T-helper 2 cell treated with Interferon-gamma antibody and Interleukin-4, amounts not matched to agents 100 ng/mL and 5 ng/mL, for 36 hours (primary cell): ENCODE measurements at regions not wholly inside any gene's neighbourhood (a gene's known extent, or its start where the extent isn't known, plus 50 kb on each side); places are given as distances from the start of the nearest gene placed in this dataset.

Source experiments
- intact Hi-C: fragments of 100-400 bp; cut with micrococcal nuclease; formaldehyde crosslinking; loops from one replicate; pipeline ENCODE4 v1.15.1; 2023

- intact Hi-C loops = no loop called here
Observed at GRCh38 chr3:182201456-182202168, 489.9 kb downstream of the SOX2 start.

GRCh38 chr3:182212479-182213076, 500.9 kb downstream of the SOX2 start:
- intact Hi-C loops = no loop called here

DNA sequence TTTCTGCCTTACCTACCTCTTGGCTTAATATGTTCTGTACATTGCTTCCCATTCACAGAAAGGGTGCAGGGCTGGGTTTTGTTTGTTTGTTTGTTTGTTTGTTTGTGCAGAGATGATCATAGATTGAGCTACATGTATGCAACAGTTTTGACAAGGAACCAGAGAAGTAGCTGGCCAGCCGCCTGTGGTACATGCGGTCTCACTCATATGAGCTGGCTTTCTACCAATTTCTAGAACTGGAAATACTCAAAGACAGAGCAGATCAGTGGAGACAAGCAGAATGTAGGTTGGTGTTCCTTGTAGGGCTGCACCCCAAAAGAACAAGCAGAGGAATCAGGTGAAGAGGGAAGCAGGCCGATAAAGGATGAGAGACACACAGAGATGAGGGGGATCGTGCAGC, 502.7 kb downstream of the SOX2 start:
- intact Hi-C loops = no loop called here

DNA sequence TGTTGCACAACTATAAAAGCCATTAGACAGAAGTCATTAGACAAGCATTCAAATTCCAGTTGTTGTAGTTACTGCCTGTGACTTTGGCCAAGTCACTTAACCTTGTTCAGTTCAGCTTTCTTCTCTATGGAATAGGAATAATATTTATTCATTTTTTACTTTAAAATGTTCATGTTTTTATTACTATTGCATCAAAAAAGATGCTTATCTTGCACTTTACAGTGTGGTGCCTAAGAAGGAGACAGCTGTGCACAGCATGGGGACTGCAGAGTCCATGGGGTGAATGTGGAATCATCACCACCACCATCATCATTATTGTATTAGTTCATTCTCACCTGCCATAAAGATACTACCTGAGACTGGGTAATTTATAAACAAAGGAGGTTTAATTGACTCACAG, 504.2 kb downstream of the SOX2 start:
- intact Hi-C loops = no loop called here

- intact Hi-C loops = no loop called here
Observed at GRCh38 chr3:182216311-182216970, 504.7 kb downstream of the SOX2 start.

- intact Hi-C loops = no loop called here
Observed at GRCh38 chr3:182220013-182220412, 508.3 kb downstream of the SOX2 start.

GRCh38 chr3:182220471-182220870, 508.7 kb downstream of the SOX2 start:
- intact Hi-C loops = no loop called here

DNA sequence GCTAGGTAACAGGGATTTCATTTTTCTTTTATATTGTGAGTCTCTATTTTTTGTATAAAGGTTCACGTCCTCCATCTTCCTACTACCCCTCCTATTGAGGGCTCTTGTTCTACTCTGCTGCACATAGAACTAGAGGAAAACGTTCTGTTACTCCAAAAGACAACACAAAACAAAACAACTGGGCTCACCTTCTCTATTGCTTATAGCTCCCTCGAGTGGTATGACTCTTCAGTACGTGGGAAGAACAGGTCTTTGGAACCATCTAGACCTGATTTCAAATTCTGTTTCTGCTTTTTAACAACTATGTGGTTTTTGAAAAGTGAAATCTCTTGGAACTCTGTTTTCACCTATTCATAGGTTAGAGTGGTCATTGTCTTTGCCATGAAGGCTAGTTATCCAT, 515.3 kb downstream of the SOX2 start:
- intact Hi-C loops = no loop called here

DNA sequence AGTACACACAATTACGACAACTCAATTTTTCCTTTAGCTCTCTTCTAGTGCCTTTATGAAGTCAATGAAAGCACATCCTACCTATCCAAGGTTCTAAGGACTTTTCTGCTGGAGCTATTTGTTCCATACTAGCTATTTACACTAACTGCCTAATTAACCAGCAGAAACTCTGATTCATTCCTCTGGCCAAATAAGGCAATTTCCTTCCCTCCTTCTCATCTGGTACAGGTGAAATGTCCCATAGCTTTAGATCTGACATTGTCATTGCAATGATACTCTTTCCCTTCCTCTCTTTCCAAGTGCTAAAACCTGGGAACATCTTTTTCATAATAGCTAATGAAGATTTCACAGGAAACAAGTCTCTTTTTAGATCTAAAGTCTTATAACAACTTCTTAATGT, 521.7 kb downstream of the SOX2 start:
- intact Hi-C loops = no loop called here

GRCh38 chr3:182233957-182234356, 522.2 kb downstream of the SOX2 start:
- intact Hi-C loops = no loop called here

- intact Hi-C loops = no loop called here
Observed at GRCh38 chr3:182234881-182235280, 523.2 kb downstream of the SOX2 start.

DNA sequence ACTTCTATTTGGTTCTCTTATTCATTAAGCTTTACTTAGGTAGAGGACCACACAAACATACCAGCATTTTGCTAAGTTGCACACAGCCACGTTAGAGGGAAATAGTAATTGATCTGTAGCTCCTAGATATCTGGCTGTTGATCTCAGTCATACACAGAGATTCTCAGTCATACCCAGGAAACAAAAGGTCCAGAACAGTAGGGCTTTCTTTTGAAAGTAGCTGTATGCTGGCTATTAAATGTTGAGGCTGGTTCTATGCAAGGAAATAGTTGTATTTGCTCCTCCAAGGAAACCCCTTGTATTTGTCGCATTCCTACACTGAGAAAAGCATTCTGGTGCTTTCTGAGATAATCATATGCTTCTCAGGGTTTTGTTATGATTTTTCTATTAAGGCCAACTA, 523.8 kb downstream of the SOX2 start:
- intact Hi-C loops = no loop called here

- intact Hi-C loops = no loop called here
Observed at GRCh38 chr3:182238126-182238525, 526.4 kb downstream of the SOX2 start.

DNA sequence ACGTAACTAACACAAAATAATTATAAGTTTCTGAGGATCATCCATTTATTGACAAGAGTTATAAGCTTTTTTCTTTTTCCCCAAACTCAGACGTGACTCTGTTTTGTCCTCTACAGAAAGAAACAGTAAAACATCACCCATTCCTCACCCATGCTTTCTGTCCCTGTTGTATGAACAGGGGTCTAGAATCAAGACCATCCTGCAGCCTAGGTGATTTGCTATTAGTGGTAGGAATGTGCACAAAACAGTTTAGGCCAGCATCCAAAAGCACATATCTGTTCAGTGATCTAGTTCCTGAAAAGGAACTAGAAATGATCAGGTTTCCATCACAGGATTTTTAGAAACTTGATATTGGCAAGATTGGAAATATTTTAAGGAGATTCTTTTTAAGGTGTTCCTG, 527.6 kb downstream of the SOX2 start:
- intact Hi-C loops = no loop called here

DNA sequence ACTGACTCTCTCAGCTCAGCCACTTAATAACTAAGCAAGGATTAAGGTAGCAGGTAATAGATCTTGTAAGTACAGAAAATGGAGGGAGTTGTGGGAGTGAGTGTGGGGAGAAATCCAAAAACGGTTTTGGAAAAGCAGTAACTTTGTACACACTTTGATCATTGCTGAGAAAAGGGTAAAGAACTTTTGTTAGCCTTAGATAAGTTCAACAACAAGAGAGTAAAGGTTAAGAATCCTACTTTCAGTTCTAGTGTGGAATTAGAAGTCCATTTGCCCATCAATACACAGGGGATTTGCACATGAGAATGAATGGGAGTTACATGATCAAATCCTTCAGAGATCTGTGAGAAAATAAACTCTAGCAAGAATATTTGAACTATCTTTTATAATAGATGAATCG, 528.7 kb downstream of the SOX2 start:
- intact Hi-C loops = no loop called here

DNA sequence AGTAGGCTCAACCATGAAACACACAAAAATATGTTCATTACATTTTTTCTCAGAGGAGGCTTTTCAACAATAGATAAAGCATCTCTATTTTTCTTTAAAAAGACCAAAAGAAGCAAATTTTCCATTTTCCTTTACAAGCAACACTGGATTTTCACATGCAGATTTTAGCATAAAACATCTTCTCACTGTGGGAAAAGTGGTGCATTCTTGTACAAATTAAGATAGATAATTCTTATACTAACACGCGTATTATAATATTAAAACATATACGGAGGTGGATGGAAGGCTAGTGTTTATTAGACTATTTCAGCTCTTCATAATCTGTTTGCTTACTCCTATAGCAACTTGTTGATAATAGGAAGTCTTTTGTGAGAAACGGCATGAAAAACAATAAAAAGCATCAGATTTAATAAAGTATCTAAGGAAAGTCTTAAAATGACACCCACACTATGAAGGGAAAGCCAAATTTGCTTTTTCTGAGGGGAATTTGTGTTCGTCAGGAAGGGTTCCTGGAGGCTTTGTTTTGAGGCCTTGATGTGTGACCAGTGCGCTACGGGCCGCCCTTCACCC, 529.6 kb downstream of the SOX2 start:
- intact Hi-C loops = no loop called here

GRCh38 chr3:182241766-182242488, 530.2 kb downstream of the SOX2 start:
- intact Hi-C loops = no loop called here

DNA sequence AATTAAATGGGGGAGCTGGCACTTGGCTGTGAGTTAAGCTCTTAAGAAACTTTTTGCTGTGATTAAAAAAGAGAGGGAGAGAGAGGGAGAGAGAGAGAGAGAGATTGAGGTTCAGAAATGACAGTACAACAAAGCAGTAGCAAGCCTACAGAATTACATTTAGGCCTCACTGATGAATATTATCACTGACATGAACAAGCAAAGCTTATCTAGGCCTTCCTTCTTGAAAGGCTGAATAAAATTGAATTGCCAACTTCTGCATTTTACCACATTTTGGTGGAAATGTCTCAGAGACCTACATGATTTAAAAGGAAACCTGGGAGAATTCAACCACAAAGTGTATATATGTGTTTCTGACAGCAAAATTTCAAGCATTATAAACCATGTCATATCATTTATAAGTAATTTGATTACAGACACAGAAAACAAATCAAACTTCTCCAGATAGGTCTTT, 530.8 kb downstream of the SOX2 start:
- intact Hi-C loops = no loop called here

GRCh38 chr3:182243625-182244024, 531.9 kb downstream of the SOX2 start:
- intact Hi-C loops = no loop called here

DNA sequence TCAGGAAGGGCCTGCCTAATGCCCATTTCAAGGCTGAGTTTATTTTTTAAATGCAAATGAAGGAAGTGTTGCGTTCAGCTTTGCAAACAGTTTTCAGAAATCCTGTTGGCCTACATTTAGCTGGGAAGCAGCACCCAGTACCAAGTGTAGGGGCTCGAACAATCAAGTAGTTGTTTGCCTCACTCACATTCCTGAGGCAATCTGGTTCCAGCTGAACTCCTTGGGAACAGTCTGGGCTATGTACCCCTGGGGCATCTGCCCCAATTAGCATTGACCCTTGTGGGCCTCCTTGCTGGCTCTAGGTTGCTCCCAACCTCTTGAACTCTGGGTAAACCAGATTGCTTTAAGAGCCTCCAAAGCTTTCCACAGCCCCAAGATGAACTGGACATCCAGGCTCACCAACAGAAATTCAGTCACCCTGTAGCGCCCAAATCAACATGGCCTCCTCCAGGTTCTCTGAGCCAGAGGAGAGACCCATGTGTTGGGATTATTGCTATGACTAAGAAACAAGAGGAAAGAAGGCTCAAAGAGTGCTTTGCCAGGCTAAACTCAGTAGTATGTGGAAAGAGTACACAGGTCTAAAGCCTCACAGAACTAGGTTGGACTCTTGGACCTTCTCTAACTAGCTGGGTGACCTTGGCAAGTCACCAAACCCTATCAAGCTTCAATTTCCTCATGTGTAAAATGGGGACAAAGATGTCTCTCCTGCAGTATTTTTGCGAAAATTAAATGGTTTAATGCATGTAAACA, 532.7 kb downstream of the SOX2 start:
- intact Hi-C loops = no loop called here

- intact Hi-C loops = no loop called here
Observed at GRCh38 chr3:182245059-182245458, 533.3 kb downstream of the SOX2 start.
